ENCODE measurements at regions not wholly inside any gene's neighbourhood (a gene's known extent, or its start where the extent isn't known, plus 50 kb on each side); places are given as distances from the start of the nearest gene placed in this dataset.

- H3K4me1 ChIP-seq: peaks cover 3 to 77% (median 18%) of the 10 kb centered on the region in 4 donors
- DNase-seq: no peak
Measured at GRCh38 chr7:130903358-130903974, 169.5 kb upstream of the KLF14 start.

GRCh38 chr7:130904031-130904757 lies 170.2 kb upstream of the KLF14 start:
- Histone ChIP-seq H3K9me3 (no peaks in the 10 kb centered on the region), H3K27ac (peak overlapping the region; percentile 10 to 92 (median 52)), H3K36me3 (peaks cover 0 to 8% (median 0%) of the 10 kb centered on the region in 3 donors), H3K4me3 (no peak overlapping the region), H3K27me3 (no peaks in the 10 kb centered on the region), H3K4me1 (peaks cover 3 to 76% (median 18%) of the 10 kb centered on the region in 4 donors)
- no peak for DNase-seq
- TF ChIP-seq CTCF (IDR thresholded peaks at IDR 0.05) (no peak), POLR2A (IDR thresholded peaks at IDR 0.05) (no peak)

More at GRCh38 chr7:130903358-130903974, 169.5 kb upstream of the KLF14 start:
- H3K9me3 ChIP-seq: no peaks in the 10 kb centered on the region
- peaks cover 0 to 8% (median 0%) of the 10 kb centered on the region in 3 donors for H3K36me3 ChIP-seq
- TF ChIP-seq CTCF (IDR thresholded peaks at IDR 0.05): no peak
- peak in 1 of 2 donors; percentile 40 for TF ChIP-seq POLR2A (IDR thresholded peaks at IDR 0.05)
- H3K4me3 ChIP-seq: no peak overlapping the region
- no peaks in the 10 kb centered on the region for H3K27me3 ChIP-seq
- peak overlapping the region; percentile 24 to 92 (median 66) for H3K27ac ChIP-seq

- TF ChIP-seq CTCF (IDR thresholded peaks at IDR 0.05) (no peak), POLR2A (IDR thresholded peaks at IDR 0.05) (no peak)
- Histone ChIP-seq H3K4me3 (no peak overlapping the region), H3K27me3 (no peaks in the 10 kb centered on the region), H3K9me3 (no peaks in the 10 kb centered on the region), H3K4me1 (peaks cover 3 to 82% (median 18%) of the 10 kb centered on the region in 4 donors), H3K36me3 (peaks cover 0 to 8% (median 0%) of the 10 kb centered on the region in 3 donors), H3K27ac (peak overlapping the region in 3 of 4 donors; percentile 24 to 92 (median 80))
- no peak for DNase-seq
Measured at GRCh38 chr7:130904792-130905191, 170.8 kb upstream of the KLF14 start.

- H3K27ac ChIP-seq: peak overlapping the region in 1 of 4 donors; percentile 45
- H3K9me3 ChIP-seq: no peaks in the 10 kb centered on the region
- H3K36me3 ChIP-seq: peaks cover 0 to 8% (median 0%) of the 10 kb centered on the region in 3 donors
- TF ChIP-seq CTCF (IDR thresholded peaks at IDR 0.05) (no peak), POLR2A (IDR thresholded peaks at IDR 0.05) (no peak)
- H3K4me3 ChIP-seq: no peak overlapping the region
- H3K27me3 ChIP-seq: no peaks in the 10 kb centered on the region
- peaks cover 0 to 73% (median 9%) of the 10 kb centered on the region in 4 donors for H3K4me1 ChIP-seq
- DNase-seq: no peak
Measured at GRCh38 chr7:130906575-130906974, 172.6 kb upstream of the KLF14 start.

GRCh38 chr7:130907439-130907838 lies 173.4 kb upstream of the KLF14 start:
- H3K4me3 ChIP-seq: no peak overlapping the region
- DNase-seq: no peak
- H3K27ac ChIP-seq: peak overlapping the region in 1 of 4 donors; percentile 27
- peaks cover 0 to 8% (median 0%) of the 10 kb centered on the region in 3 donors for H3K36me3 ChIP-seq
- TF ChIP-seq CTCF (IDR thresholded peaks at IDR 0.05) (no peak), POLR2A (IDR thresholded peaks at IDR 0.05) (no peak)
- no peaks in the 10 kb centered on the region for H3K27me3 ChIP-seq
- no peaks in the 10 kb centered on the region for H3K9me3 ChIP-seq
- H3K4me1 ChIP-seq: peaks cover 0 to 71% (median 7%) of the 10 kb centered on the region in 4 donors

All from Peyer's patch (tissue), 4 donors.